Suprapubic skin (tissue), 4 donors: ENCODE measurements at regions not wholly inside any gene's neighbourhood (a gene's known extent, or its start where the extent isn't known, plus 50 kb on each side); places are given as distances from the start of the nearest gene placed in this dataset.

ENCODE experiments used
- CTCF ChIP-seq, 2 donors: fragments of 200-600 bp in 1 of 2; fragments of 450-650 bp in 1 of 2; sonication (generic) in 1 of 2; IDR thresholded peaks; one replicate each; pipeline ENCODE4 v1.5.1; 2016 to 2019; ENCODE audit warnings: antibody characterized with exemption in 2 of 2, mild to moderate bottlenecking in 1 of 2, moderate library complexity in 1 of 2
- POLR2A ChIP-seq, 2 donors: fragments of 450-650 bp; IDR thresholded peaks; one replicate each; pipeline ENCODE4 v1.6.1; 2017; ENCODE audit warnings: antibody characterized with exemption in 2 of 2, mild to moderate bottlenecking in 2 of 2, moderate library complexity in 2 of 2
- POLR2AphosphoS5 ChIP-seq, 3 donors: sonication (generic); formaldehyde crosslinking; IDR thresholded peaks; one replicate each; pipeline ENCODE4 v1.6.1; 2017; ENCODE audit warnings: antibody characterized with exemption in 3 of 3

GRCh38 chr9:86868616-86869015, 78.7 kb downstream of the GAS1 start:
- TF ChIP-seq CTCF (IDR thresholded peaks at IDR 0.05) (no peak), POLR2AphosphoS5 (IDR thresholded peaks at IDR 0.05) (no peak), POLR2A (IDR thresholded peaks at IDR 0.05) (no peak)
